OCI-LY3 (cell line): ENCODE measurements at regions not wholly inside any gene's neighbourhood (a gene's known extent, or its start where the extent isn't known, plus 50 kb on each side); places are given as distances from the start of the nearest gene placed in this dataset.

Source experiments
- H2AFZ ChIP-seq: fragments of 200-600, 300-600 bp; shearing (Covaris generic); 2 replicates; pipeline ENCODE4 v1.6.0; 2014; ENCODE audit warnings: antibody characterized with exemption, low read depth, low read length
- H3K27ac ChIP-seq: fragments of 200-600, 300-600 bp; sonication (generic); 2 replicates; pipeline ENCODE4 v1.5.1; 2014; ENCODE audit warnings: mild to moderate bottlenecking, low read length, moderate library complexity, mixed read lengths
- H3K27me3 ChIP-seq: fragments of 200-600, 300-600 bp; sonication (generic); 2 replicates; pipeline ENCODE4 v1.6.1; 2014; ENCODE audit warnings: low read depth, low read length, mixed read lengths
- H3K36me3 ChIP-seq: fragments of 200-600, 300-600 bp; sonication (generic); replicated peaks from 2 replicates; pipeline ENCODE3; 2014; ENCODE audit warnings: low read depth, low read length, mixed read lengths
- H3K4me1 ChIP-seq: fragments of 300-600, 200-600 bp; sonication (generic); 2 replicates; pipeline ENCODE4 v1.6.1; 2014; ENCODE audit warnings: low read length, mixed read lengths
- H3K4me2 ChIP-seq: fragments of 200-600, 300-600 bp; sonication (generic); 2 replicates; pipeline ENCODE4 v1.6.1; 2014; ENCODE audit warnings: low read length, mixed read lengths
- H3K4me3 ChIP-seq: fragments of 300-600, 200-600 bp; sonication (generic); 2 replicates; pipeline ENCODE4 v1.5.1; 2014; ENCODE audit warnings: antibody characterized with exemption, mild to moderate bottlenecking, low read length, moderate library complexity
- H3K79me2 ChIP-seq: fragments of 300-600, 200-600 bp; shearing (Covaris generic); 2 replicates; pipeline ENCODE4 v1.6.1; 2014; ENCODE audit warnings: mild to moderate bottlenecking, low read length, mixed read lengths
- H3K9ac ChIP-seq: fragments of 300-600, 200-600 bp; shearing (Covaris generic); 2 replicates; pipeline ENCODE4 v1.6.0; 2014; ENCODE audit warnings: mild to moderate bottlenecking, low read length, moderate library complexity
- H3K9me3 ChIP-seq: fragments of 200-600, 300-600 bp; shearing (Covaris generic); 2 replicates; pipeline ENCODE4 v1.6.1; 2014; ENCODE audit warnings: low read length, mixed read lengths; ENCODE audit not compliant: insufficient read depth
- H4K20me1 ChIP-seq: fragments of 200-600, 300-600 bp; sonication (generic); 2 replicates; pipeline ENCODE4 v1.6.1; 2016; ENCODE audit warnings: low read length, mixed read lengths; ENCODE audit not compliant: insufficient read depth
- EZH2phosphoT487 ChIP-seq: fragments of 200-600 bp; shearing (Covaris generic); IDR thresholded peaks from 2 replicates; pipeline ENCODE4 v1.6.1; 2018; ENCODE audit warnings: antibody characterized with exemption, mixed run types, low read depth
- TF ChIP-seq, protein P1 (sequence below): fragments of 200-600, 300-600 bp; sonication (generic); IDR thresholded peaks from 2 replicates; pipeline ENCODE4 v1.5.1; 2014; ENCODE audit warnings: antibody characterized with exemption, low read length, low read depth

GRCh38 chr1:98342566-98342965, 319.0 kb upstream of the SNX7 start:
- H2AFZ ChIP-seq, result no peak overlapping the region
- TF ChIP-seq, protein P1, sequence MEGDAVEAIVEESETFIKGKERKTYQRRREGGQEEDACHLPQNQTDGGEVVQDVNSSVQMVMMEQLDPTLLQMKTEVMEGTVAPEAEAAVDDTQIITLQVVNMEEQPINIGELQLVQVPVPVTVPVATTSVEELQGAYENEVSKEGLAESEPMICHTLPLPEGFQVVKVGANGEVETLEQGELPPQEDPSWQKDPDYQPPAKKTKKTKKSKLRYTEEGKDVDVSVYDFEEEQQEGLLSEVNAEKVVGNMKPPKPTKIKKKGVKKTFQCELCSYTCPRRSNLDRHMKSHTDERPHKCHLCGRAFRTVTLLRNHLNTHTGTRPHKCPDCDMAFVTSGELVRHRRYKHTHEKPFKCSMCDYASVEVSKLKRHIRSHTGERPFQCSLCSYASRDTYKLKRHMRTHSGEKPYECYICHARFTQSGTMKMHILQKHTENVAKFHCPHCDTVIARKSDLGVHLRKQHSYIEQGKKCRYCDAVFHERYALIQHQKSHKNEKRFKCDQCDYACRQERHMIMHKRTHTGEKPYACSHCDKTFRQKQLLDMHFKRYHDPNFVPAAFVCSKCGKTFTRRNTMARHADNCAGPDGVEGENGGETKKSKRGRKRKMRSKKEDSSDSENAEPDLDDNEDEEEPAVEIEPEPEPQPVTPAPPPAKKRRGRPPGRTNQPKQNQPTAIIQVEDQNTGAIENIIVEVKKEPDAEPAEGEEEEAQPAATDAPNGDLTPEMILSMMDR, result no peak
- TF ChIP-seq EZH2phosphoT487, result no peak

DNA sequence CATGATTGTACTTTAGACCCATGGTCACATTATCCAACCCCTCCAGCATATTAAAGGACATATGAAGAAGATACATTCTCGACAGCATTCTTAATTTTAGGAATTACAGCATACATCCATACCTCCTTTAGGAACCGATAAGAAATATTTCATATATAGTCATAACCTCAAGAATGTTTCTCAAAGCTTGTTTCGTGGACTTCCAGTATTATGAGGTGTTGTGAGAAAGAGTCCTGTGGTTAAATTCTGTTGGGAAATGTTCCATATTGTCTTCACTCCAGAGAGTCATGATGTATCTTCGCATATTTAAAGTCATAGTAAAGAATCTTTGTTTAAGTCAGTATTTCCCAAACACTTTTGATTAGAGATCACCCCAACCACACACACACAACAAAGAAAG, 321.0 kb upstream of the SNX7 start:
- Histone ChIP-seq H3K79me2 (no peaks in the 10 kb centered on the region), H4K20me1 (no peaks in the 10 kb centered on the region), H3K27me3 (no peaks in the 10 kb centered on the region), H3K36me3 (no peaks in the 10 kb centered on the region), H3K9me3 (no peaks in the 10 kb centered on the region), H3K4me1 (no peaks in the 10 kb centered on the region), H3K4me2 (no peak overlapping the region), H2AFZ (no peak overlapping the region), H3K27ac (no peak overlapping the region), H3K9ac (no peak overlapping the region), H3K4me3 (no peak overlapping the region)
- TF ChIP-seq EZH2phosphoT487, result no peak
- TF ChIP-seq, protein P1, result no peak

More at GRCh38 chr1:98342566-98342965, 319.0 kb upstream of the SNX7 start:
- H3K4me3 ChIP-seq, result no peak overlapping the region
- no peaks in the 10 kb centered on the region for H3K27me3 ChIP-seq
- H3K9ac ChIP-seq, result no peak overlapping the region
- H4K20me1 ChIP-seq, result no peaks in the 10 kb centered on the region
- H3K9me3 ChIP-seq, result no peaks in the 10 kb centered on the region
- no peaks in the 10 kb centered on the region for H3K4me1 ChIP-seq
- H3K36me3 ChIP-seq, result no peaks in the 10 kb centered on the region
- no peaks in the 10 kb centered on the region for H3K79me2 ChIP-seq
- no peak overlapping the region for H3K27ac ChIP-seq
- no peak overlapping the region for H3K4me2 ChIP-seq

DNA sequence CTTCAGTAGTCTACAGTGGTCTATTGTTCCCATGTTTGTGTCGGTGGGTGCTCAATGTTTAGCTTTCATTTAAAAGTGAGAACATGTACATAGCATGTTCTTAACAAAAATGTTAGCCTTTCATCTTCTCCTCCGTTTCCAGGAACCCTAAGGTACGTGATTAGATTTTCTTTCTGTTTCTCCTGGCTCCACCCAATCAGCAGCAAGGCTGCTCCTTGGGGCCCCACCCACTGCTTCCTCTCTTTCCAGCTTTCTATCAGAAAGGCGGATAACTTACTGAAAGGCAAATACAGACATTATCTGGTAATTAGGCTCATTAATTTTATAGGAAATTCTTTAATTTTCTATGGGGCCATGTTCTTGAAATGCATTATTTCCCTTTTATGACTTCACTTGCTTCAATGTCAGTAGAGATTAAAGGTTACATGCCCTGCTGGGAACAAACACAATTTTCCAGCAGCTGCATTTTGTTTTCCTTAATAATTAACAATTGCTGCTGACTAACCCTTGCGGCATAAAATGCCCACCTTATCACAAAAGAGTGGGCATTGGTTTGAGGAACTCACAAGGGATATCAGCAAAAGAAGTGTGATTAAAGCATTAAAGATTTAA, 324.9 kb upstream of the SNX7 start:
- Histone ChIP-seq H3K4me2 (no peak overlapping the region), H3K27me3 (no peaks in the 10 kb centered on the region), H3K4me3 (no peak overlapping the region), H3K4me1 (no peaks in the 10 kb centered on the region), H3K79me2 (no peaks in the 10 kb centered on the region), H3K9ac (no peak overlapping the region), H4K20me1 (no peaks in the 10 kb centered on the region), H2AFZ (no peak overlapping the region), H3K36me3 (no peaks in the 10 kb centered on the region), H3K9me3 (no peaks in the 10 kb centered on the region), H3K27ac (no peak overlapping the region)
- TF ChIP-seq EZH2phosphoT487, result no peak
- TF ChIP-seq, protein P1, result no peak

- Histone ChIP-seq H3K4me1 (no peaks in the 10 kb centered on the region), H3K9ac (no peak overlapping the region), H3K27ac (no peak overlapping the region), H4K20me1 (no peaks in the 10 kb centered on the region), H3K36me3 (no peaks in the 10 kb centered on the region), H3K4me2 (no peak overlapping the region), H3K79me2 (no peaks in the 10 kb centered on the region), H3K27me3 (no peaks in the 10 kb centered on the region), H3K4me3 (no peak overlapping the region), H2AFZ (no peak overlapping the region), H3K9me3 (no peaks in the 10 kb centered on the region)
- TF ChIP-seq, protein P1, result no peak
- no peak for TF ChIP-seq EZH2phosphoT487
Observed at GRCh38 chr1:98333936-98334335, 327.6 kb upstream of the SNX7 start.
